ENCODE measurements at regions not wholly inside any gene's neighbourhood (a gene's known extent, or its start where the extent isn't known, plus 50 kb on each side); places are given as distances from the start of the nearest gene placed in this dataset.

- no peak overlapping the region for H3K27ac ChIP-seq (ENCODE audit: insufficient read depth, low read depth, low read length, poor library complexity, severe bottlenecking)
- 90 to 97% methylated on average over 3 to 4 of the region's 4 CpGs for WGBS, 2 experiments
- no peaks in the 10 kb centered on the region for H3K36me3 ChIP-seq (ENCODE audit: control insufficient read depth, insufficient read depth, low read length)
- no peaks in the 10 kb centered on the region for H3K27me3 ChIP-seq (ENCODE audit: control insufficient read depth, insufficient read depth, low read length, poor library complexity, severe bottlenecking)
- no peaks in the 10 kb centered on the region for H3K9me3 ChIP-seq (ENCODE audit: control insufficient read depth, low read length)
- no peaks in the 10 kb centered on the region for H3K4me1 ChIP-seq (ENCODE audit: control insufficient read depth, insufficient read depth, low read length)
- no peak overlapping the region for H3K4me3 ChIP-seq (ENCODE audit: insufficient read depth, low read depth, low read length)
Measured at GRCh38 chr7:49333180-49333881, 409.0 kb downstream of the CDC14C start.

DNA sequence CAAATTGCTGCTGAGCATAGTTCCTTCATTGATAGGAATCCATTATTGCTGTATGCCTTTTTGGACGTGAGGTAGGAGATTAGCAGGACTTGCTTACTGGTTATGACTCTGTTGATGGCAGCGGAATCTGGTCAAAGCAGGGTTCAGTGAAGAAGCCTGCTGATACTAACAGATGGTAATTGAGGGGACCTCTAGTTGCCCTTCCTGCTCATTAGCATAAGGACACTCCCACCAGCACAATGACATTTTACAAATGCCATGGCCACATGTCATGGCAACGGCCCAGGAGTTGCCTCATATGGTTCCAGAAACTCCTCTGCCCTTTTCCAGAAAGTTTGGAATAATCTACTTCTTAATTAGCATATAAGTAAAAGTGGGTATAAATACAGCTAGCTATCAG is 417.5 kb downstream of the CDC14C start:
- Histone ChIP-seq H3K4me1 (ENCODE audit: control insufficient read depth, insufficient read depth, low read length) (no peaks in the 10 kb centered on the region), H3K27me3 (ENCODE audit: control insufficient read depth, insufficient read depth, low read length, poor library complexity, severe bottlenecking) (no peaks in the 10 kb centered on the region), H3K27ac (ENCODE audit: insufficient read depth, low read depth, low read length, poor library complexity, severe bottlenecking) (no peak overlapping the region), H3K4me3 (ENCODE audit: insufficient read depth, low read depth, low read length) (no peak overlapping the region), H3K9me3 (ENCODE audit: control insufficient read depth, low read length) (peaks cover 3% of the 10 kb centered on the region), H3K36me3 (ENCODE audit: control insufficient read depth, insufficient read depth, low read length) (no peaks in the 10 kb centered on the region)
- WGBS, 2 experiments = 92 to 97% methylated on average over 3 of the region's 3 CpGs

- WGBS, 2 experiments = 80 to 92% methylated on average over 1 of the region's 1 CpG
- H3K4me3 ChIP-seq (ENCODE audit: insufficient read depth, low read depth, low read length) = no peak overlapping the region
- H3K27ac ChIP-seq (ENCODE audit: insufficient read depth, low read depth, low read length, poor library complexity, severe bottlenecking) = no peak overlapping the region
Measured at GRCh38 chr7:49344556-49344955, 420.2 kb downstream of the CDC14C start.

DNA sequence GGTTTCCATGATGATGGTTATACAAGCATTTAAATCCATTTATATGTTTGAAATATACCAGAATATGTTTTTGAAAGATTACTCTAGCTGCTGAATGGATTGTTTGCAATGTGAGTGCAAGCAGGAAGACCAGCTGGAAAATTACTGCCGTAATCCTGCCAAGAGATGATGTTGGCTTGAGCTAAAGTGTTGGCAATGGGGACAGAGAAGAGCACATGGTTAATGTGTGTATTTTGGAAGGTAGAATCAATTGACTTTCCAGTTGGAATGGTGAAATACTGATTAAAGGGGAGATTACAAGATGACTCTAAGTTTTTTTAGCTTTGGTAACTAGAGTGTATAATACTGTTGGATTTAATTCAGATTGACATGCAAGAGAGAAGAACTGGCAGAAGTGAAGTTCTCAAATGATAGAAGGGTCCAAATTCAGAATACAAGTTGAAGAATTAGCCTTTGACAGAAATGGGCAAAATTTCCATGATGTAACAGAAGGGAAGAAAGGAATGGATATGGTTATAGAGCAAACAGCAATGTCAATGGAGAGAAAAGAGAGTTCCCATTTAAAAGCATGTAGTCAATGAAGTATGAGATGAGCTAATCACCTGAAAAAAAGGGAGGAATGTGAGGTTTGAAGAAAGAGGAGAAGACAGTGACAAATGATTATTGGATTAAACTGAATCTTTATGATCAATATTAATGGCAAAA is 422.0 kb downstream of the CDC14C start:
- H3K4me1 ChIP-seq (ENCODE audit: control insufficient read depth, insufficient read depth, low read length) = no peaks in the 10 kb centered on the region
- 88 to 93% methylated on average over 1 of the region's 1 CpG for WGBS, 2 experiments
- H3K4me3 ChIP-seq (ENCODE audit: insufficient read depth, low read depth, low read length) = no peak overlapping the region
- H3K27me3 ChIP-seq (ENCODE audit: control insufficient read depth, insufficient read depth, low read length, poor library complexity, severe bottlenecking) = no peaks in the 10 kb centered on the region
- peaks cover 3% of the 10 kb centered on the region for H3K9me3 ChIP-seq (ENCODE audit: control insufficient read depth, low read length)
- no peak overlapping the region for H3K27ac ChIP-seq (ENCODE audit: insufficient read depth, low read depth, low read length, poor library complexity, severe bottlenecking)
- H3K36me3 ChIP-seq (ENCODE audit: control insufficient read depth, insufficient read depth, low read length) = no peaks in the 10 kb centered on the region

More at GRCh38 chr7:49344556-49344955, 420.2 kb downstream of the CDC14C start:
- H3K27me3 ChIP-seq (ENCODE audit: control insufficient read depth, insufficient read depth, low read length, poor library complexity, severe bottlenecking) = no peaks in the 10 kb centered on the region
- H3K36me3 ChIP-seq (ENCODE audit: control insufficient read depth, insufficient read depth, low read length) = no peaks in the 10 kb centered on the region
- peaks cover 3% of the 10 kb centered on the region for H3K9me3 ChIP-seq (ENCODE audit: control insufficient read depth, low read length)
- H3K4me1 ChIP-seq (ENCODE audit: control insufficient read depth, insufficient read depth, low read length) = no peaks in the 10 kb centered on the region

GRCh38 chr7:49367072-49367471 is 406.4 kb upstream of the VWC2 start:
- Histone ChIP-seq H3K4me3 (ENCODE audit: insufficient read depth, low read depth, low read length) (no peak overlapping the region), H3K36me3 (ENCODE audit: control insufficient read depth, insufficient read depth, low read length) (no peaks in the 10 kb centered on the region), H3K9me3 (ENCODE audit: control insufficient read depth, low read length) (no peaks in the 10 kb centered on the region), H3K4me1 (ENCODE audit: control insufficient read depth, insufficient read depth, low read length) (no peaks in the 10 kb centered on the region), H3K27ac (ENCODE audit: insufficient read depth, low read depth, low read length, poor library complexity, severe bottlenecking) (no peak overlapping the region), H3K27me3 (ENCODE audit: control insufficient read depth, insufficient read depth, low read length, poor library complexity, severe bottlenecking) (no peaks in the 10 kb centered on the region)
- WGBS, 2 experiments = 94 to 100% methylated on average over 2 of the region's 2 CpGs

DNA sequence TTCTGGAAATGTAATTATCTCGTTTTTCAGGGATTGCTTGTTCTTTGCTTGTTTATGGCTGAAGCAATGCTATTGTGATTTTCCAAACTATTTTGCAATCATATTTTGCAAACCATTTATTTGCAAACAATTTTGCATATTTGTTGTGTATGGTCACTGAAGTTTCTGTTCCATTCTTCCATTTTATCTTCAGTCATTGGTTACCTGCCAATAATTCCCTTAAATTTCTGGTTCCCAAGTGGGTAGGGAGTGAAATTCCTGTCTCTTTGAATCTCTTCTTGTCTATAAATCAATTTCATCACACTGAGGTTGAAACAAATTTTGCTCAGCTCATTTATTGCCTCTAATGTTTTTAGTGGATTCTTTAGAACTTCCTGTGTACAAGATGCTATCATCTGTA is 401.7 kb upstream of the VWC2 start:
- no peaks in the 10 kb centered on the region for H3K9me3 ChIP-seq (ENCODE audit: control insufficient read depth, low read length)
- no peak overlapping the region for H3K27ac ChIP-seq (ENCODE audit: insufficient read depth, low read depth, low read length, poor library complexity, severe bottlenecking)
- no peaks in the 10 kb centered on the region for H3K36me3 ChIP-seq (ENCODE audit: control insufficient read depth, insufficient read depth, low read length)
- 88 to 93% methylated on average over 1 of the region's 1 CpG for WGBS, 2 experiments
- no peaks in the 10 kb centered on the region for H3K4me1 ChIP-seq (ENCODE audit: control insufficient read depth, insufficient read depth, low read length)
- H3K27me3 ChIP-seq (ENCODE audit: control insufficient read depth, insufficient read depth, low read length, poor library complexity, severe bottlenecking) = no peaks in the 10 kb centered on the region
- no peak overlapping the region for H3K4me3 ChIP-seq (ENCODE audit: insufficient read depth, low read depth, low read length)

DNA sequence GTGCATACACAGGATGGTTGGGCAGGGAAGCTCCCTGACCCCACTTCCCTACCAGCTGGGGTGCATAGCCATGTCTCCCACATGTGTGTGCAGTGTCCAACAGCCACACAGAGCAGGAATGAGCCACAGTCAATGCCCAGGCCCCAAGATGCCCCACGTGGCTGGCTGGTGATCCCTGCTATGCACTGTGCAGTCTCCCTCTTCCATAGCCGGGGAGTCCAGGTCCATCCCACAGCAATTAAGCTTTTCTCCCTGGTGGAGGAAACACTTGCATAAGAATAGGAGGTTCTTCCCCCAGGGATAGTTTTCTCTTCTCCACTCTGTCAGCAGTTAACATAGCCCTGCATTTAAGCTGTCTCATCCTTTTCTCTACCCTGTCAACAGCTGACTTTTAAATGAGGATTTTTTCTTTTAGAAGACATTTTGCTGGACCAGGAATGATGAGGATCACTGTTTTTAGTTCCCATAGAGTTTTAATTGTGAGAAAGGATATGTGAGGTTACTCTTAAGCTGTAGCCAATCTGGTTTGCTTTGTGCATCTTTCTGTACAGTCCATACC is 396.5 kb upstream of the VWC2 start:
- Histone ChIP-seq H3K4me1 (ENCODE audit: control insufficient read depth, insufficient read depth, low read length) (no peaks in the 10 kb centered on the region), H3K27me3 (ENCODE audit: control insufficient read depth, insufficient read depth, low read length, poor library complexity, severe bottlenecking) (no peaks in the 10 kb centered on the region)

GRCh38 chr7:49386792-49387191 is 386.6 kb upstream of the VWC2 start:
- Histone ChIP-seq H3K4me3 (ENCODE audit: insufficient read depth, low read depth, low read length) (no peak overlapping the region), H3K27me3 (ENCODE audit: control insufficient read depth, insufficient read depth, low read length, poor library complexity, severe bottlenecking) (no peaks in the 10 kb centered on the region), H3K27ac (ENCODE audit: insufficient read depth, low read depth, low read length, poor library complexity, severe bottlenecking) (no peak overlapping the region), H3K9me3 (ENCODE audit: control insufficient read depth, low read length) (peaks cover 2% of the 10 kb centered on the region), H3K36me3 (ENCODE audit: control insufficient read depth, insufficient read depth, low read length) (no peaks in the 10 kb centered on the region), H3K4me1 (ENCODE audit: control insufficient read depth, insufficient read depth, low read length) (no peaks in the 10 kb centered on the region)
- 97 to 100% methylated on average over 1 of the region's 1 CpG for WGBS, 2 experiments

More for the DNA sequence above, 396.5 kb upstream of the VWC2 start:
- WGBS, 2 experiments = 68 to 83% methylated on average over 2 of the region's 2 CpGs
- H3K9me3 ChIP-seq (ENCODE audit: control insufficient read depth, low read length) = no peaks in the 10 kb centered on the region
- H3K4me3 ChIP-seq (ENCODE audit: insufficient read depth, low read depth, low read length) = no peak overlapping the region
- no peak overlapping the region for H3K27ac ChIP-seq (ENCODE audit: insufficient read depth, low read depth, low read length, poor library complexity, severe bottlenecking)
- H3K36me3 ChIP-seq (ENCODE audit: control insufficient read depth, insufficient read depth, low read length) = no peaks in the 10 kb centered on the region

GRCh38 chr7:49389871-49390479 is 383.5 kb upstream of the VWC2 start:
- 81 to 83% methylated on average over 7 of the region's 7 CpGs for WGBS, 2 experiments
- Histone ChIP-seq H3K36me3 (ENCODE audit: control insufficient read depth, insufficient read depth, low read length) (no peaks in the 10 kb centered on the region), H3K9me3 (ENCODE audit: control insufficient read depth, low read length) (peaks cover 2% of the 10 kb centered on the region), H3K4me1 (ENCODE audit: control insufficient read depth, insufficient read depth, low read length) (no peaks in the 10 kb centered on the region), H3K4me3 (ENCODE audit: insufficient read depth, low read depth, low read length) (no peak overlapping the region), H3K27me3 (ENCODE audit: control insufficient read depth, insufficient read depth, low read length, poor library complexity, severe bottlenecking) (no peaks in the 10 kb centered on the region), H3K27ac (ENCODE audit: insufficient read depth, low read depth, low read length, poor library complexity, severe bottlenecking) (no peak overlapping the region)

- no peaks in the 10 kb centered on the region for H3K4me1 ChIP-seq (ENCODE audit: control insufficient read depth, insufficient read depth, low read length)
- 91 to 95% methylated on average over 3 to 4 of the region's 4 CpGs for WGBS, 2 experiments
- no peak overlapping the region for H3K4me3 ChIP-seq (ENCODE audit: insufficient read depth, low read depth, low read length)
- no peaks in the 10 kb centered on the region for H3K27me3 ChIP-seq (ENCODE audit: control insufficient read depth, insufficient read depth, low read length, poor library complexity, severe bottlenecking)
- no peaks in the 10 kb centered on the region for H3K9me3 ChIP-seq (ENCODE audit: control insufficient read depth, low read length)
- H3K36me3 ChIP-seq (ENCODE audit: control insufficient read depth, insufficient read depth, low read length) = no peaks in the 10 kb centered on the region
- no peak overlapping the region for H3K27ac ChIP-seq (ENCODE audit: insufficient read depth, low read depth, low read length, poor library complexity, severe bottlenecking)
Measured at GRCh38 chr7:49396229-49396628, 377.2 kb upstream of the VWC2 start.
